ENCODE measurements at regions not wholly inside any gene's neighbourhood (a gene's known extent, or its start where the extent isn't known, plus 50 kb on each side); places are given as distances from the start of the nearest gene placed in this dataset.

DNA sequence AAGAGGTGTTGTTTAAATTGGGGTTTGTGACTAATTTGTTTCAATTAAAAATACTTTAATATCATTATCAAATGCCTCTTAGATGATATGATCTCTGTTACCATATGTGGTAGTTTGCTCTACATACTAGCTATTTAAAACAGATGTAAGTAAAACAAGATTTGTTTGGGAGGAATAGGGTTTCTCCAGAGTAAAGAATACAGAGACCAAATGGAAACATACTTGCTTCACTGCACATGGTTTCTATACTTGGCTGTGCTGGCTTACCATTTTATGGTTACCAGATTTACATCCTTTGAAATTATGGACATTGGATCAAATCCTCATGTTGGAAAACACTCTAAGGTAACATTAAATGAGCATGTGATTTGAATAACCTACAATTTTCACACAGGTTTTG, 588.3 kb downstream of the CD109 start:
- no peaks in the 10 kb centered on the region for H3K36me3 ChIP-seq (ENCODE audit: insufficient read depth, low read length)
- no peak for TF ChIP-seq EZH2 (IDR thresholded peaks at IDR 0.05; ENCODE audit: insufficient read depth, low read length)
- TF ChIP-seq, protein P1, sequence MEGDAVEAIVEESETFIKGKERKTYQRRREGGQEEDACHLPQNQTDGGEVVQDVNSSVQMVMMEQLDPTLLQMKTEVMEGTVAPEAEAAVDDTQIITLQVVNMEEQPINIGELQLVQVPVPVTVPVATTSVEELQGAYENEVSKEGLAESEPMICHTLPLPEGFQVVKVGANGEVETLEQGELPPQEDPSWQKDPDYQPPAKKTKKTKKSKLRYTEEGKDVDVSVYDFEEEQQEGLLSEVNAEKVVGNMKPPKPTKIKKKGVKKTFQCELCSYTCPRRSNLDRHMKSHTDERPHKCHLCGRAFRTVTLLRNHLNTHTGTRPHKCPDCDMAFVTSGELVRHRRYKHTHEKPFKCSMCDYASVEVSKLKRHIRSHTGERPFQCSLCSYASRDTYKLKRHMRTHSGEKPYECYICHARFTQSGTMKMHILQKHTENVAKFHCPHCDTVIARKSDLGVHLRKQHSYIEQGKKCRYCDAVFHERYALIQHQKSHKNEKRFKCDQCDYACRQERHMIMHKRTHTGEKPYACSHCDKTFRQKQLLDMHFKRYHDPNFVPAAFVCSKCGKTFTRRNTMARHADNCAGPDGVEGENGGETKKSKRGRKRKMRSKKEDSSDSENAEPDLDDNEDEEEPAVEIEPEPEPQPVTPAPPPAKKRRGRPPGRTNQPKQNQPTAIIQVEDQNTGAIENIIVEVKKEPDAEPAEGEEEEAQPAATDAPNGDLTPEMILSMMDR (IDR thresholded peaks at IDR 0.05; ENCODE audit: insufficient read depth, low read depth, low read length) = no peak
- no peaks in the 10 kb centered on the region for H3K9me3 ChIP-seq (ENCODE audit: insufficient read depth, low read depth, low read length)
- H3K4me1 ChIP-seq (ENCODE audit: insufficient read depth, low read length) = no peaks in the 10 kb centered on the region
- H3K9me3 Mint-ChIP-seq (ENCODE audit: unreplicated experiment) = no peaks in the 10 kb centered on the region
- H3K36me3 Mint-ChIP-seq (ENCODE audit: low read depth, unreplicated experiment) = no peaks in the 10 kb centered on the region
- no peaks in the 10 kb centered on the region for H3K27me3 Mint-ChIP-seq (ENCODE audit: low read depth, unreplicated experiment)
- DNase-seq (ENCODE audit: low read depth) (no peak), FAIRE-seq (no peak)
- H2AFZ ChIP-seq (ENCODE audit: low read depth, low read length) = no peak overlapping the region
- H3K27ac ChIP-seq (ENCODE audit: low read depth, low read length) = no peak overlapping the region
- H3K27me3 ChIP-seq (ENCODE audit: insufficient read depth, low read length) = no peaks in the 10 kb centered on the region
- no peaks in the 10 kb centered on the region for H3K79me2 ChIP-seq (ENCODE audit: insufficient read depth, low read length)
- H3K27ac Mint-ChIP-seq (ENCODE audit: unreplicated experiment) = no peak overlapping the region
- H3K9ac ChIP-seq (ENCODE audit: low read length) = no peak overlapping the region
- no peak overlapping the region for H3K4me3 Mint-ChIP-seq (ENCODE audit: unreplicated experiment)
- H3K4me1 Mint-ChIP-seq (ENCODE audit: low read depth, unreplicated experiment) = no peaks in the 10 kb centered on the region
- no peak overlapping the region for H3K4me2 ChIP-seq (ENCODE audit: low read length)
- H4K20me1 ChIP-seq (ENCODE audit: insufficient read depth, low read length) = no peaks in the 10 kb centered on the region
- no peak overlapping the region for H3K4me3 ChIP-seq (ENCODE audit: insufficient read depth, low read depth, low read length)

DNA sequence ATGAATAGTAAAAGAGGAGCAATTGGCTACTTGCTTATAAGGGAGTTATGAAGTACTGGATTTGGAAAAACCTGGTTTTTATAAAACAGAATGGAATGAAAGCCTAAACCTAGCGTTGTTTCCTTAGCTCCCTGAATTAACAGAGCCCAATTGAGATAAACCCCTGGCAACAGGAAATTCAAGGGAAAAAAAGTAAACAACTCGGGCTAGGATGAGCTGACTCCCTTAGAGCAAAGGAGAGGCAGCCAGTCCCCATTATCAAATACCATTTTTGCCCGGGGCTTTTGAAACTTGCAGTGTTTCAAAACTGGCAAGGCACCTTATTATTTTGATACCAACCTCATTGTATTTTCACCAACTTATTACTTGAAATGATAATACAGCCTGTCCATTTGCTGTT, 587.5 kb downstream of the CD109 start:
- Mint-ChIP-seq H3K27ac (ENCODE audit: unreplicated experiment) (no peak overlapping the region), H3K4me3 (ENCODE audit: unreplicated experiment) (no peak overlapping the region), H3K36me3 (ENCODE audit: low read depth, unreplicated experiment) (no peaks in the 10 kb centered on the region), H3K4me1 (ENCODE audit: low read depth, unreplicated experiment) (no peaks in the 10 kb centered on the region), H3K9me3 (ENCODE audit: unreplicated experiment) (no peaks in the 10 kb centered on the region), H3K27me3 (ENCODE audit: low read depth, unreplicated experiment) (no peaks in the 10 kb centered on the region)
- H3K4me1 ChIP-seq (ENCODE audit: insufficient read depth, low read length) = no peaks in the 10 kb centered on the region
- DNase-seq (ENCODE audit: low read depth) (no peak), FAIRE-seq (no peak)
- H3K27ac ChIP-seq (ENCODE audit: low read depth, low read length) = no peak overlapping the region
- H3K27me3 ChIP-seq (ENCODE audit: insufficient read depth, low read length) = no peaks in the 10 kb centered on the region
- H3K36me3 ChIP-seq (ENCODE audit: insufficient read depth, low read length) = no peaks in the 10 kb centered on the region
- no peak for TF ChIP-seq EZH2 (IDR thresholded peaks at IDR 0.05; ENCODE audit: insufficient read depth, low read length)
- TF ChIP-seq, protein P1 (IDR thresholded peaks at IDR 0.05; ENCODE audit: insufficient read depth, low read depth, low read length) = no peak
- H3K4me3 ChIP-seq (ENCODE audit: insufficient read depth, low read depth, low read length) = no peak overlapping the region
- no peak overlapping the region for H3K4me2 ChIP-seq (ENCODE audit: low read length)
- H4K20me1 ChIP-seq (ENCODE audit: insufficient read depth, low read length) = no peaks in the 10 kb centered on the region
- H3K79me2 ChIP-seq (ENCODE audit: insufficient read depth, low read length) = no peaks in the 10 kb centered on the region
- no peak overlapping the region for H2AFZ ChIP-seq (ENCODE audit: low read depth, low read length)
- no peaks in the 10 kb centered on the region for H3K9me3 ChIP-seq (ENCODE audit: insufficient read depth, low read depth, low read length)
- no peak overlapping the region for H3K9ac ChIP-seq (ENCODE audit: low read length)

DNA sequence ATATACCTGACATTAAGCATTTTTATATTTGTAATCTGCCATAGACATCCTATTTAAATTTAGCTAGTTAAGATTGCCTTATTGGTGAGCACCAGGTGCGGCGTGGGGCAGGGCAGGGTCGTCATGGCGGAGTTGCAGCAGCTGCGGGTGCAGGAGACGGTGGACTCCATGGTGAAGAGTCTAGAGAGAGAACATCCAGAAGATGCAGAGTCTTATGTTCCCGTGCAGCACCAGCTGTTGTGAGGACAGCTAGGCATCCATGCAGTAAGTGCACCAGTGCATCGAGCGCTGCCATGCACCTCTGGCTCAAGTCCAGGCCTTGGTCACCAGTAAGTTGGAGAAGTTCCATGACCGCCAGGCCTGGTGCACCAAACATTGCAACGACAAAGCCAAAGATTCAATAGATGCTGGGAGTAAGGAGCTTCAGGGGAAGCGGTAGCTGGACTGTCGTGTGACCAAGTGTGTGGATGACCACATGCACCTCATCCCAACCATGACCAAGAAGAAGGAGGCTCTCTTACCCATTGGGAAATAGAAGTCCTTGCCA, 586.2 kb downstream of the CD109 start:
- no peak overlapping the region for H3K4me3 Mint-ChIP-seq (ENCODE audit: unreplicated experiment)
- no peaks in the 10 kb centered on the region for H3K4me1 ChIP-seq (ENCODE audit: insufficient read depth, low read length)
- no peaks in the 10 kb centered on the region for H3K9me3 Mint-ChIP-seq (ENCODE audit: unreplicated experiment)
- H3K27ac ChIP-seq (ENCODE audit: low read depth, low read length) = no peak overlapping the region
- H3K27me3 ChIP-seq (ENCODE audit: insufficient read depth, low read length) = no peaks in the 10 kb centered on the region
- H3K79me2 ChIP-seq (ENCODE audit: insufficient read depth, low read length) = no peaks in the 10 kb centered on the region
- FAIRE-seq = no peak
- TF ChIP-seq EZH2 (IDR thresholded peaks at IDR 0.05; ENCODE audit: insufficient read depth, low read length) = no peak
- TF ChIP-seq, protein P1 (IDR thresholded peaks at IDR 0.05; ENCODE audit: insufficient read depth, low read depth, low read length) = no peak
- no peak overlapping the region for H3K4me3 ChIP-seq (ENCODE audit: insufficient read depth, low read depth, low read length)
- H3K36me3 Mint-ChIP-seq (ENCODE audit: low read depth, unreplicated experiment) = no peaks in the 10 kb centered on the region
- H3K4me2 ChIP-seq (ENCODE audit: low read length) = no peak overlapping the region
- no peaks in the 10 kb centered on the region for H3K27me3 Mint-ChIP-seq (ENCODE audit: low read depth, unreplicated experiment)
- H4K20me1 ChIP-seq (ENCODE audit: insufficient read depth, low read length) = no peaks in the 10 kb centered on the region
- H3K9me3 ChIP-seq (ENCODE audit: insufficient read depth, low read depth, low read length) = no peaks in the 10 kb centered on the region
- H3K9ac ChIP-seq (ENCODE audit: low read length) = no peak overlapping the region
- DNase-seq (ENCODE audit: low read depth) = no peak
- no peak overlapping the region for H3K27ac Mint-ChIP-seq (ENCODE audit: unreplicated experiment)
- no peaks in the 10 kb centered on the region for H3K36me3 ChIP-seq (ENCODE audit: insufficient read depth, low read length)
- peaks cover 6% of the 10 kb centered on the region for H3K4me1 Mint-ChIP-seq (ENCODE audit: low read depth, unreplicated experiment)
- H2AFZ ChIP-seq (ENCODE audit: low read depth, low read length) = no peak overlapping the region

Measured in astrocyte (in vitro differentiated cells and primary cell).